22Rv1 (cell line): ENCODE measurements at regions not wholly inside any gene's neighbourhood (a gene's known extent, or its start where the extent isn't known, plus 50 kb on each side); places are given as distances from the start of the nearest gene placed in this dataset.

Source experiments
- CTCF ChIP-seq: fragments of 450-650 bp; IDR thresholded peaks from 2 replicates; pipeline ENCODE4 v1.5.1; 2017; ENCODE audit warnings: mild to moderate bottlenecking
- ZFX ChIP-seq: fragments of 450-650 bp; IDR thresholded peaks from 2 replicates; pipeline ENCODE4 v1.6.1; 2017; ENCODE audit warnings: antibody characterized with exemption, borderline replicate concordance

- TF ChIP-seq CTCF (no peak), ZFX (no peak)
Measured at GRCh38 chr4:13963601-13964000, 336.1 kb upstream of the BOD1L1 start.
